GM19035 (cell line): ENCODE measurements at regions not wholly inside any gene's neighbourhood (a gene's known extent, or its start where the extent isn't known, plus 50 kb on each side); places are given as distances from the start of the nearest gene placed in this dataset.

Source experiments
- ATAC-seq: cut with Tn5 transposase; IDR thresholded peaks from one replicate; pipeline ENCODE4 v1.9.1; 2021; ENCODE audit not compliant: unreplicated experiment

- ATAC-seq = no peak
Observed at GRCh38 chr2:226443112-226443511, 356.5 kb downstream of the IRS1 start.

DNA sequence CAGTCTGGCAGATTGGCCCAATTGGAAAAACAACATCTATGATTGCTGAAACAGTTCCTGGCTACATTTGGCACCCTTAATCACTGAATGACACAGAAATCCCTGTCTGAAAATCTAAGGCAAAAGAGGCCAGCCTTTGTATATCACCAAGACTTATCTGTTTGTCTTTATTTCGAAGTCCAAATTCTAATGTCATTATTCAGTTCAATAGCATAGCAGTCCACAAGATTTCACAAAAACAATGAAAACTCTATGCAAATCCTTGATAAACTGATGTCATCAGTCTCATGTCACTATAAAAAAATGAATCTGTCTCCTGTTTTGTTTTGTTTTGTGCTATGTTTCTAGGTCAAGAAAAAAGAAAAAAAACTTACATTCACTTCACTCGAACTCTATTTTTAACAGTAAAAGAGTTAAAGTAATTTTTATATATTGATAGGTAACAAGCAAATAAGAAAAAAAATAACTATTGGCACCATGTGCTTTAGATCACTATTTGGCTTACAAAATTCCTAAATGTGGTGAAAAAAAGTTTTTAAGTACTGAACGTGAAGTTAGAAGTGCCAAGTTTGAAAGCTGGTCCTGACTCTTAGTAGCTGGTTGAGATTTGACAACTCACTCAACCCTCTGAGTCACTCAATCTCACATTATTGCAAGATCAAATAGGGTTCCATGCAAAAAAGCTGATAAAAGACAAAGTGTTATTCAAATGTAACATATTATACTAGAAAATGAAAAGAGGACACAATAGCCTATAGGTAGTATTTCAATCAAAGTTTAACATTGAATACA, 359.3 kb downstream of the IRS1 start:
- ATAC-seq = no peak

- no peak for ATAC-seq
Observed at GRCh38 chr2:226439337-226439736, 360.3 kb downstream of the IRS1 start.

GRCh38 chr2:226435146-226435545, 364.5 kb downstream of the IRS1 start:
- no peak for ATAC-seq

DNA sequence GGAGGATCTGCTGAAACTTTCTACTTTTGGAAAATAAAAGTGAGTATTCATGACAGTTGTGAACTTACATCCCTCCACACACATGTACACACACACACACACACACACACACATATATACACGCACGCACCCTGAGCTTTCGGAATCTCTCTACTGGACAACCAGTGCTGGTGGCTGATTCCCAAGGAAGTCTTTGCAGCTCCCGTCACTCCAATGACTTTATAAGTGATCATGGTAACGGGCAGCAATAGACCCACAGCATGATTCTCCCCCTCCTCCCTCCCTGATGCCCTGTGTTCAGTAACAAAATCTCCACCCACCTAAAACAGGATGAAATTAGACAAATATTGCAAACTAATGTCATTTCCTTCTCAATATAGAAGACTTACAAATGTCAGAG, 364.9 kb downstream of the IRS1 start:
- no peak for ATAC-seq

DNA sequence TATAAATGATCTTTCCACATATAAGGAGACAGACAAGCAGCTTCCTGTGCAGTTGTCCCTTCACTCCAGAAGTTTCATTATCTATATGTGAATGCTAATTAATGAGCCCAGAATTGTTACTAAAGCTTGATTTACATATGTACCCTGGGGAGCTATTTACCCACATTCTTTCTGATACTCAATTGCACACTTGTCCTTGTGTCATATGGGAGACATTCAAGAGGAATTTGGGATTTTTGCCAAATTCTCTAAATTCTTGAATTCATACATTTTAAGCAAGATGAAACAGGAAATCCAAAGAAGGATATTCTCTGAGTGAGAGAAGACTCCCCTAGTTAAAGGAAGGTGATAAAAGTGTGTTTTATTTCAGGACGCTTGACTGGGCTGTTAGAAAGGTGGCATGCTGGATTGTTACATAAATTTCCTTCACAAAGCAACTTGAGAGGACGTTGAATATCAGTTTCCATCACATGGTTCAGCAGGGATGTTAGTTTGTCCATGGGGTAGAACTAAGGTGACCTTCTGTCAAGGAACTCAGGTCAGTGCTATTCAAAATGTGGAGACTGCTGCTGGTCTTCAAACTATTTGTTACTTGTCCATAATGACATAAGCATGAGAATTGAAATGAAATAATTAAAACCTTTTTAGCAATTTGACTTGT, 368.2 kb downstream of the IRS1 start:
- no peak for ATAC-seq

- no peak for ATAC-seq
Observed at GRCh38 chr2:226429476-226429875, 370.1 kb downstream of the IRS1 start.

DNA sequence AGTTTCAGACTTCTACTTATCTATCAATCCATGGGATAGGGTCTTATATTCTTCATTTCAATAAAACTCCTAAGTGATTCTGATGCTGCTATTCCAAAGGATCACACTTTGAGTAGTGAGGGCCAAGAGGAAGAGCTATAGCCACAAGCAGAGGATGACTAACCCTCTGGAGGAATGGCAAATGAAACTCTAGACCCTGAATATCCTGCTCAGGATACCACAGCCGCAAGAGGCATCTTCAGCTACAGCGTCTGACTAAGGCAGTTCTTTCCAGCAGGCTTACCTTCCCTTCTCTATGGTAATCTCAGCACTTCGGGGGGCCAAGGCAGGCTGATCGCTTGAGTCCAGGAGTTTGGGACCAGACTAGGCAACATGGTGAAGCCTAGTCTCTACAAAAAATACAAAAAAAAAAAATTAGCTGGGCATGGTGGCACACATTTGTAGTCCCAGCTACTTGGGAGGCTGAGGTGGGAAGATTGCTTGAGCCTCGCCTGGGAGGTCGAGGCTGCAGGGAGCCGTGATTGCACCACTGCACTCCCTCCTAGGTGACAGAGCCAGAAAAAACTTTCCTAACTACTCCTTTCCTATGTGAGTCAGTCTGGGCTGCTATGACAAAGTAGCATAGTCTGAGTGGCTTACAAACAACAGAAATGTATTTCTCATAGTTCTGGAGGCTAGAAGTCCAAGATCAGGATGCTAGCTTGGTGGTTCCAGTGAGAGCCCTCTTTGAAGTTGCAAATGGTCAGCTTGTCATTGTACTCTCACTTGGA, 371.9 kb downstream of the IRS1 start:
- no peak for ATAC-seq

DNA sequence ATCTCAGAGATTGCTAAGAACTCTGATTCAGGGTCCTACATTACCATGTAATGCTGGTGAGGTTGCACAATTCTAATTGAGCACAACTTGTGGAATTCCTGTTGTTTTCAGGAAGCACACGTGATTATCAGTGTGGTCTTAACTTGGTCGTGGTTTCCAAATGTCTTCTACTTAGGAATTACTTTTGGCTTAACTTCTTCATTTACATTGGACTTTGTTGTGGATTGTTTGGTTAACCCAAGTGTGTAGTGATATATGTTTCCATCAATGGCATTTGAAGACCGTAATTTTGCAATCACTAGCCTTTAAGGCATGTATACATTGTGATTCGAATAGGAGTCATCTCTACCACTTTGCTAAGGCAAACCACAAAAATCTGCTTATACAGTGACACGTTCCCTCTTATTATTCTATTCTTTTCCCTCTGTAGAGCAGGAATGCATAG, 373.3 kb downstream of the IRS1 start:
- ATAC-seq = no peak

DNA sequence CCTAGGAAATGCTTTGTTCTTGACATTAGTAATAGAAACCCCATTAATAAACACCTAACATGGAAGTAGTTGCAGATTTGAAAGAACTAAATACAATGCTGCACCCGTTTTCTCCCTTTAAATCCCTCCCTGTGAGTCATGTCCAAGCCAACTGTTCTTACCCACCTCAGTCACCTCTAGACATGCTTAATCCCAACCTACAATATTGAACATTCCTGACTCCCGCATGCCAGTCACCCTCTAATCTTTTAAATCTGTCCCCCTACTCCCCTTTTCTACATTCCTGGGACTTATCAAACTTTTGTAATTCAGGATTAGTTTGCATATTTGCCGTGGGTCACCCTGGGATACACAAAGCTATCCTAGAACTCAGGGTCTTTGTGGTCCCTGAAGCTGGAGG, 374.6 kb downstream of the IRS1 start:
- ATAC-seq = no peak

- ATAC-seq = peak; percentile 79
Observed at GRCh38 chr2:226423498-226423960, 376.1 kb downstream of the IRS1 start.

DNA sequence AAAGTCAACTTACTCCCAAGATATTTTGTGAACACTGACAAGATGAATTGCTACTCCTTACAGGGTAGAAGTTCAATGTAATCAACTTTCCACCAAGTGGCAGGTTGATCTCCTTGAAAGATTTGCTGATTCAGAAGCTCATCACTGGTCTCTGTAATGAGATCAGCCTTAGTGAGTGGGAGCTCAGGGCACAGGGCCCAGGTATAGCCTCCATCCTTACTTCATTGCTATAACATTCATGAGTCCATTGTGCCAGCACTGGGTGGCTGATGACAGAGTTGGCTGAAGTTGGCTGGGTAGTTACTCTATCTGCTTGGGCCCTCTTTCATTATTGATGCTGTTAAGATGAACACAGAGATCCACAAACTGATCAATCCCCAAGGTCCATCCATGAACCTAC, 379.0 kb downstream of the IRS1 start:
- no peak for ATAC-seq

GRCh38 chr2:226418521-226418920, 381.1 kb downstream of the IRS1 start:
- ATAC-seq = no peak

GRCh38 chr2:226414335-226414734, 385.3 kb downstream of the IRS1 start:
- no peak for ATAC-seq

GRCh38 chr2:226413498-226414130, 386.0 kb downstream of the IRS1 start:
- no peak for ATAC-seq

- no peak for ATAC-seq
Observed at GRCh38 chr2:226411727-226412360, 387.8 kb downstream of the IRS1 start.

GRCh38 chr2:226411205-226411604, 388.4 kb downstream of the IRS1 start:
- no peak for ATAC-seq

GRCh38 chr2:226410247-226410835, 389.3 kb downstream of the IRS1 start:
- no peak for ATAC-seq

DNA sequence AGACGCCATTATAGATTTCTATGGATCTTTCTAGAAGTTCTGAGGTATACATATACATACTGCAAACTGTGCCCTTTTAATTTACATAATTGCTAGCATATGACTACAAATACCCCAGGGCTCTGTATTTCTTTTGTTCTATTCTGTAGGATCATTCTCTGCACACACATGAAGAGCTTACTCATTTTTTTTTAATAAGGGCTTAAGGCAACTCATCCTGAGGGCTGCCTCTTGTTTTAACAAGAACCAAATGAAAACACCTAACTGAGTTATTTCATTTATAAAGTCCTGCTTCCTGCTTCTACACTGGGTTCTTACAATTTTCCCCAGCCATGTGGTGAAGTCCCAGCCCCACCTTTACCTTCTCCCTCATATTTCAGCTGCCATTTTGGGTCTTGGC, 390.5 kb downstream of the IRS1 start:
- ATAC-seq = no peak

DNA sequence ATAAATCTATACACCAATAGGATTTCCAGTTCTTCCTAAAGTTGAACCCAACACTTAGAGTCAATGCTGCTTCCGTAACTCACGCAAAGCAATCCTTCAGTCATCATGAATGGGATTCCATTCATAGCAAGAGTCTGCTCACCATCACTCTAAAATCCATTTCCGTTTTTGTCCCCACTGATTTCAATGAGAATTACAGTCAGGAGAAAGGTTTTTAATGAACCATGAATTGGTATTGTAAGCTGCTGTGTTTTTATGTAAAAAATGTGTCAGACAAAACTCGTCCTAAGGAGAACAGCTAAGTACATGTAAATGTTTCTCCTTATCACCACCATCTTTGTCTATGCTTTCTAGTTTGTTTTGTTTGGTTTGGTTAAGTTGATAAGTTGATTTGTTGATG, 391.5 kb downstream of the IRS1 start:
- no peak for ATAC-seq
